Aorta (tissue), 5 donors: ENCODE measurements at regions not wholly inside any gene's neighbourhood (a gene's known extent, or its start where the extent isn't known, plus 50 kb on each side); places are given as distances from the start of the nearest gene placed in this dataset.

ENCODE experiments used
- ATAC-seq: fragments of 200-7000 bp; cut with Tn5 transposase; one replicate; pipeline ENCODE4 v1.9.1; 2022; ENCODE audit warnings: moderate library complexity; ENCODE audit not compliant: low FRiP score
- DNase-seq, 2 donors: peaks; one replicate each; pipeline ENCODE4 v3.0.0-alpha.2; 2020
- H3K27ac ChIP-seq, 2 donors: one replicate each; pipeline ENCODE4 v1.5.1; 2013; ENCODE audit warnings: low read length in 2 of 2, mild to moderate bottlenecking in 2 of 2, moderate library complexity in 2 of 2, control low read depth in 1 of 2, inconsistent platforms in 1 of 2, low read depth in 1 of 2
- H3K27me3 ChIP-seq, 2 donors: one replicate each; pipeline ENCODE4 v1.6.1; 2013; ENCODE audit warnings: control low read depth in 1 of 2, low read length in 1 of 2, mild to moderate bottlenecking in 1 of 2, moderate library complexity in 1 of 2; ENCODE audit not compliant: insufficient read depth in 2 of 2, control insufficient read depth in 1 of 2
- H3K36me3 ChIP-seq, 2 donors: one replicate each; pipeline ENCODE4 v1.6.1; 2013; ENCODE audit warnings: control low read depth in 1 of 2, low read length in 1 of 2, mild to moderate bottlenecking in 1 of 2; ENCODE audit not compliant: insufficient read depth in 2 of 2, control insufficient read depth in 1 of 2
- H3K4me1 ChIP-seq, 2 donors: one replicate each; pipeline ENCODE4 v1.6.1; 2013; ENCODE audit warnings: low read length in 2 of 2, control low read depth in 1 of 2, mild to moderate bottlenecking in 1 of 2, moderate library complexity in 1 of 2; ENCODE audit not compliant: insufficient read depth in 2 of 2, control insufficient read depth in 1 of 2
- H3K4me3 ChIP-seq, 2 donors: one replicate each; pipeline ENCODE4 v1.5.1; 2013; ENCODE audit warnings: low read length in 2 of 2, control low read depth in 1 of 2, mild to moderate bottlenecking in 1 of 2
- H3K9me3 ChIP-seq: one replicate; pipeline ENCODE4 v1.6.1; 2013; ENCODE audit warnings: mild to moderate bottlenecking, low read length; ENCODE audit not compliant: control insufficient read depth
- WGBS, 2 donors: extraction: QIAGEN DNeasy Blood & Tissue Kit; methylation state at CpG; one replicate each; pipeline ENCODE4 v1.1.7; 2013; 5-methylcytosine and 5-hydroxymethylcytosine counted together
- intact Hi-C, 2 donors: fragments of 100-400 bp; cut with DNase I; formaldehyde crosslinking; loops; one replicate each; pipeline versions ENCODE4 v1.14.2 to v1.15.0; 2022
- donor health status: healthy with polysubstance abuse.
- donor health status: Bipolar disorder and iron deficiency.
- donor health status: DM: no; HTN: no; CAD: no.
- donor health status: DM: no; HTN: no; CAD: no.
- donor health status: DM: yes; HTN: yes; CAD: no.

DNA sequence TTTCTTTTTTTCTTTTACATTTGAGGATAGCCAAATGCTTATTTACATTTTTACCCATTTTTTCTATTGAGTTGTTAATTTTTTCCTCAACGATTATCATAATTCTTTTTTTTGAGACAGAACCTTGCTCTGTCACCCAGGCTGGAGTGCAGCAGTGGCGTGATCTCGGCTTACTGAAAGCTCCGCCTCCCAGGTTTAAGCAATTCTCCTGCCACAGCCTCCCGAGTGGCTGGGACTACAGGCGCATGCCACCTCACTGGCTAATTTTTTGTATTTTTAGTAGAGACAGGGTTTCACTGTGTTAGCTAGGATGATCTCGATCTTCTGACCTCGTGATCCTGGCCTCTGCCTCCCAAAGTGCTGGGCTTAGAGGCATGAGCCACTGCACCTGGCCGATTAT lies 208.7 kb downstream of the LIG4 start:
- ATAC-seq: no peak
- Histone ChIP-seq H3K27ac (no peak overlapping the region), H3K27me3 (no peaks in the 10 kb centered on the region), H3K9me3 (peaks cover 2% of the 10 kb centered on the region), H3K4me3 (no peak overlapping the region), H3K4me1 (no peaks in the 10 kb centered on the region), H3K36me3 (no peaks in the 10 kb centered on the region)
- DNase-seq: no peak
- intact Hi-C loops: no loop called here
- 83 to 88% methylated on average over 9 of the region's 9 CpGs for WGBS, 2 donors

DNA sequence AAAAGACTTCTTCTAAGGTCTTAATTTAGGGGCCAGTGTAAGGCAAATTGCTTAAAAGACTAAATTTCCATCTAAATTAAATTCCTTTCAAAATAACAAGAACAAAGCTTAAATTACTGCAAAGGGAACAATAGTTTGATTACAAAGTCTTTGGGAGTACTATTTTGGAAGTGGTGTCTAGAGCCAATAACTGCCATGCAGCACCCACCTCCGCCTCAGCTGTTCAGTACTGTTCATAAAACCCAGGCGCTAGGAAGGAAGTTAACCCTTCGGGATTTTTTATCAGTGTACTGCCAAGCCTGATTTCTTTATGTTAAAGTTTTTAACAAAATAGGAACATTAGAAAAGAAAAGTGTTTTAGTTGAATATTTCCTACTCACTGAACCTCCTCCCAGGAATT lies 210.1 kb downstream of the LIG4 start:
- WGBS, 2 donors: 43 to 51% methylated on average over 3 of the region's 3 CpGs
- Histone ChIP-seq H3K27ac (no peak overlapping the region), H3K9me3 (peaks cover 2% of the 10 kb centered on the region), H3K4me3 (no peak overlapping the region), H3K4me1 (no peaks in the 10 kb centered on the region), H3K36me3 (no peaks in the 10 kb centered on the region), H3K27me3 (no peaks in the 10 kb centered on the region)
- DNase-seq: no peak
- intact Hi-C loops: no loop called here
- ATAC-seq: no peak

DNA sequence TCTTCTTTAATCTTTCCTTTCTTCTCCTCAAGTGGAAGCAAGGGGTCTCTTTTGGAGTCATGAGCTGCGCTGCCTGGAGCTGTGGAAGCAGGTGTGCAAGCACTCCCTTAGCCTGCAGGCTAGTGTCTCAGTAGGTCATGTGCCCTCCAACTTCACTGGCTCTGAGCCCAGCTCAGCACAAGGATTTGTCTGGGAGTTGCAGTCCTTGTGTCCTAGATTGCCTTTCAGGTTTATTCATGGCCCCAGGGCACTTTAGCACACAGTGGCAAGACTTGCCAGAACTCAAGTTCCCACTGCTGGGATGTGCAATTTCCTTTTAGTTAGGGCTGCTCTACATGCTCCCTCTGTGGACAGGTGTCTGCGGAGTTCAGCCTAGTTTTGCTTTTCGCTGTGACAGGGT lies 211.7 kb downstream of the LIG4 start:
- peak; percentile 37 for ATAC-seq
- no peak overlapping the region for H3K27ac ChIP-seq

GRCh38 chr13:108000998-108001397 lies 214.3 kb downstream of the LIG4 start:
- ATAC-seq: no peak
- DNase-seq: no peak
- 85 to 86% methylated on average over 3 of the region's 3 CpGs for WGBS, 2 donors
- Histone ChIP-seq H3K4me3 (no peak overlapping the region), H3K9me3 (peaks cover 2% of the 10 kb centered on the region), H3K36me3 (no peaks in the 10 kb centered on the region), H3K27me3 (no peaks in the 10 kb centered on the region), H3K4me1 (no peaks in the 10 kb centered on the region), H3K27ac (no peak overlapping the region)
- intact Hi-C loops: no loop called here

More for the DNA sequence above, 211.7 kb downstream of the LIG4 start:
- Histone ChIP-seq H3K27me3 (no peaks in the 10 kb centered on the region), H3K4me1 (no peaks in the 10 kb centered on the region), H3K4me3 (no peak overlapping the region), H3K36me3 (no peaks in the 10 kb centered on the region), H3K9me3 (peaks cover 2% of the 10 kb centered on the region)
- 54 to 64% methylated on average over 3 of the region's 3 CpGs for WGBS, 2 donors
- no peak for DNase-seq
- intact Hi-C loops: no loop called here

DNA sequence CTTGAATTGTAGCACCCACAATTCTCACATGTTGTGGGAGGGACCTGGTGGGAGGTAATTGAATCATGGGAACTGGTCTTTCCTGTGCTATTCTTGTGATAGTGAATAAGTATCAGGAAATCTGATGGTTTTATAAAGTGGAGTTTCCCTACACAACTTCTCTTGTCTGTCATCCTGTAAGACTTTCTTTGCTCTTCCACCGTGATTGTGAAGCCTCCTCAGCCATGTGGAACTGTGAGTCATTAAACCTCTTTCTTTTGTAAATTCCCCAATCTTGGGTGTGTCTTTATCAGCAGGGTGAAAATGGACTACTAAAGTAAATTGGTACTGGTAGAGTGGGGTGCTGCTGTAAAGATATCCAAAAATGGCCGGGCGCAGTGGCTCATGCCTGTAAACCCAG lies 215.6 kb downstream of the LIG4 start:
- no peak overlapping the region for H3K4me3 ChIP-seq
- ATAC-seq (no peak), DNase-seq (no peak)
- no peak overlapping the region for H3K27ac ChIP-seq
- no peaks in the 10 kb centered on the region for H3K4me1 ChIP-seq
- H3K9me3 ChIP-seq: peaks cover 2% of the 10 kb centered on the region
- intact Hi-C loops: no loop called here
- 85 to 87% methylated on average over 3 of the region's 3 CpGs for WGBS, 2 donors
- H3K36me3 ChIP-seq: no peaks in the 10 kb centered on the region
- no peaks in the 10 kb centered on the region for H3K27me3 ChIP-seq

DNA sequence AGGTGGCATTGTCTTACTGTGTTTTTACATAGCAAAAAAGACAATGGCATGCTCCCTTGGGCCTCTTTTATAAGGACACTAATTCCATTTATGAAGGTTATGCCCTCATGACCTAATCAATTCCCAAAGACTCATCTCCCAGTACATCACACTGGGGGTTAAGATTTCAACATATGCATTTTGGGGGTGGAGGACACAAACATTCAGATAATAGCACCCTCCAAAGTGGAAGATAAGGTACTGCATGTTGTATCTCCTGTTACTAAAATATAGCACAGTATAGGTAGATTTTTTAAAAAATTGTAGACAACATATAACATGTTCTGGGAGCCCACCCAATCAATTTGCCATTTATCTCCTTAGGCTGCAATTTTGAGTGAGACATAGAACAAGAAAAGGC lies 221.2 kb downstream of the LIG4 start:
- ATAC-seq (no peak), DNase-seq (no peak)
- Histone ChIP-seq H3K27ac (no peak overlapping the region), H3K9me3 (no peaks in the 10 kb centered on the region), H3K4me1 (no peaks in the 10 kb centered on the region), H3K27me3 (no peaks in the 10 kb centered on the region), H3K36me3 (no peaks in the 10 kb centered on the region), H3K4me3 (no peak overlapping the region)
- intact Hi-C loops: no loop called here

- intact Hi-C loops: no loop called here
- Histone ChIP-seq H3K27me3 (no peaks in the 10 kb centered on the region), H3K36me3 (no peaks in the 10 kb centered on the region), H3K9me3 (no peaks in the 10 kb centered on the region), H3K4me1 (no peaks in the 10 kb centered on the region), H3K27ac (no peak overlapping the region), H3K4me3 (no peak overlapping the region)
- ATAC-seq (no peak), DNase-seq (no peak)
- 54 to 60% methylated on average over 4 of the region's 4 CpGs for WGBS, 2 donors
These were observed 221.9 kb downstream of the LIG4 start for GRCh38 chr13:107993239-107993949.

- Histone ChIP-seq H3K27me3 (no peaks in the 10 kb centered on the region), H3K4me3 (no peak overlapping the region), H3K27ac (no peak overlapping the region), H3K36me3 (no peaks in the 10 kb centered on the region), H3K9me3 (no peaks in the 10 kb centered on the region), H3K4me1 (no peaks in the 10 kb centered on the region)
- intact Hi-C loops: no loop called here
- no peak for ATAC-seq
- no peak for DNase-seq
- WGBS, 2 donors: 56 to 58% methylated on average over 2 of the region's 2 CpGs
These were observed 222.8 kb downstream of the LIG4 start for GRCh38 chr13:107992542-107992941.

- Histone ChIP-seq H3K27ac (no peak overlapping the region), H3K9me3 (no peaks in the 10 kb centered on the region), H3K4me1 (no peaks in the 10 kb centered on the region), H3K4me3 (no peak overlapping the region), H3K27me3 (no peaks in the 10 kb centered on the region), H3K36me3 (no peaks in the 10 kb centered on the region)
- no peak for DNase-seq
- WGBS, 2 donors: 64 to 67% methylated on average over 4 of the region's 4 CpGs
- no peak for ATAC-seq
- intact Hi-C loops: no loop called here
These were observed 238.2 kb downstream of the LIG4 start for GRCh38 chr13:107977071-107977574.
